Large intestine (tissue), 3 donors: ENCODE measurements at regions not wholly inside any gene's neighbourhood (a gene's known extent, or its start where the extent isn't known, plus 50 kb on each side); places are given as distances from the start of the nearest gene placed in this dataset.

ENCODE experiments used
- DNase-seq, 2 donors: peaks; one replicate each; pipeline versions ENCODE4 v3.0.0 to v3.0.0-alpha.2; 2013
- H3K27ac ChIP-seq: one replicate; pipeline ENCODE4 v1.5.1; 2013; ENCODE audit warnings: low read length
- H3K27me3 ChIP-seq: 2 replicates; pipeline ENCODE4 v1.6.1; 2013; ENCODE audit warnings: low read length; ENCODE audit not compliant: control insufficient read depth, insufficient read depth
- H3K36me3 ChIP-seq: 2 replicates; pipeline ENCODE4 v1.6.1; 2013; ENCODE audit warnings: low read length; ENCODE audit not compliant: control insufficient read depth, insufficient read depth
- H3K4me1 ChIP-seq: one replicate; pipeline ENCODE4 v1.6.1; 2013; ENCODE audit warnings: low read length; ENCODE audit not compliant: control insufficient read depth, insufficient read depth
- H3K4me3 ChIP-seq: one replicate; pipeline ENCODE4 v1.5.1; 2013; ENCODE audit warnings: low read length
- H3K9me3 ChIP-seq: one replicate; pipeline ENCODE4 v1.6.1; 2013; ENCODE audit warnings: mild to moderate bottlenecking, low read depth, low read length, moderate library complexity; ENCODE audit not compliant: control insufficient read depth
- WGBS: methylation state at CpG from one replicate; pipeline ENCODE4 v1.1.5; 2013; ENCODE audit warnings: low lambda C conversion rate; ENCODE audit not compliant: insufficient coverage; 5-methylcytosine and 5-hydroxymethylcytosine counted together

DNA sequence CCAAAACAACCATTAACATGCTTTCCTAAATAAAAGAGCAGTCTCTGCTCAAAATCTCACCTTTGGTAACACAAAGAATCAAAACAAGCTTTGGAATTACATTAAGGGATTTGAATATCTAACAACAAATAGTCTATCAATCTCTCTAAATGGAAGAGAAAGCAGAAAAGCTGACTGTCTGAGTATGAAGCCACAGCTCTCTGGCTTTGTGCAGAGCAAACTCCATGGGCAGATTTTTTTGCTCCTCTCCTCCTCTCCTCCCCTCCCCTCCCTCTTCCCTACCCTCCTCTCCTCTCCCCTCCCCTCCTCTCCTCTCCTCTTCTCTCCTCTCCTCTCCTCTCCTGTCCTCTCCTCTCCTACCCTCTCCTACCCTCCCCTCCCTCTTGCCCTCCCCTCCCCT is 329.5 kb upstream of the ETAA1 start:
- H3K9me3 ChIP-seq: no peaks in the 10 kb centered on the region
- H3K4me3 ChIP-seq: no peak overlapping the region
- no peaks in the 10 kb centered on the region for H3K4me1 ChIP-seq
- no peak for DNase-seq
- H3K27ac ChIP-seq: no peak overlapping the region
- no peaks in the 10 kb centered on the region for H3K36me3 ChIP-seq
- H3K27me3 ChIP-seq: peaks cover 13% of the 10 kb centered on the region

DNA sequence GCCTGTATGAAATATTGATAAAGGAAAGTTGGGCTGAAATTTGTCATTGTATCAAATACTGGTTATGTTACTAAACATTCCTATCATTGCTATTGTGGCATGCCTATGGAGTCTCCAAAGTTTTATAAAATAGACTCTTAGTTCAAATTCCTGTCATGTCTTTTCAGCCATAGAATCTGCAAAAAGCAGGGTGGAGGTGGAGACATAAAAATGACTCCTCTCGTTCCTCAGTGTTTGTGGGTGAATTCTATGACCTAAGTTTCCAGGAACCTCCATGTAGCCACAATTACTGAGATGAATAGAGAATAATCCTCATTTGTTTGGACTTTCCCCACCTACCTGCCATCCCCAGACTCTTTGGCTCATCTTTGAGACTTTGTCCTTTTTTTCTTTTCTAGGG is 326.3 kb upstream of the ETAA1 start:
- Histone ChIP-seq H3K36me3 (no peaks in the 10 kb centered on the region), H3K9me3 (no peaks in the 10 kb centered on the region), H3K27ac (no peak overlapping the region), H3K4me1 (no peaks in the 10 kb centered on the region), H3K4me3 (no peak overlapping the region), H3K27me3 (peaks cover 6% of the 10 kb centered on the region)
- DNase-seq: no peak
- WGBS: no CpG with 5 or more reads among the region's 1 CpG

DNA sequence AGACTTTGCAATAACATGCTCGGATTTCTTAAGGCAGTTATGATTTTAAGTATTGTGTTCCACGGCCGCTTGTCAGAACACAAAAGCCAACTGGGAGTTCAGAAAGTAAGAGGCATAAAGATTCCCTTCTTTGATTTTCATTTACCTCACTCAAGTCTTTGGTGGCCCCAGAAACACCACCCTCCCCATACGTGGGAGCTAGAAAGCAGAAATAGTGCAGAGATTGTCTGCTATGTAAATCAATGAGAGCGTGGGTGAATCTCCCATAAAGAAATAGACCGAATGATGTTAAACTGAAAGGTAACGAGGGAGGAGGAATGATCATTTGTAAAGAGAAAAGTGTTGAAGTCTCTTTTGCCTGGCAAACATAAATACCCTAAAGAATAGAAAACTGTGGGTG is 322.1 kb upstream of the ETAA1 start:
- H3K9me3 ChIP-seq: no peaks in the 10 kb centered on the region
- no peak for DNase-seq
- WGBS: 100% methylated on average over 1 of the region's 7 CpGs
- H3K4me3 ChIP-seq: no peak overlapping the region
- no peaks in the 10 kb centered on the region for H3K27me3 ChIP-seq
- H3K36me3 ChIP-seq: no peaks in the 10 kb centered on the region
- no peak overlapping the region for H3K27ac ChIP-seq
- no peaks in the 10 kb centered on the region for H3K4me1 ChIP-seq

DNA sequence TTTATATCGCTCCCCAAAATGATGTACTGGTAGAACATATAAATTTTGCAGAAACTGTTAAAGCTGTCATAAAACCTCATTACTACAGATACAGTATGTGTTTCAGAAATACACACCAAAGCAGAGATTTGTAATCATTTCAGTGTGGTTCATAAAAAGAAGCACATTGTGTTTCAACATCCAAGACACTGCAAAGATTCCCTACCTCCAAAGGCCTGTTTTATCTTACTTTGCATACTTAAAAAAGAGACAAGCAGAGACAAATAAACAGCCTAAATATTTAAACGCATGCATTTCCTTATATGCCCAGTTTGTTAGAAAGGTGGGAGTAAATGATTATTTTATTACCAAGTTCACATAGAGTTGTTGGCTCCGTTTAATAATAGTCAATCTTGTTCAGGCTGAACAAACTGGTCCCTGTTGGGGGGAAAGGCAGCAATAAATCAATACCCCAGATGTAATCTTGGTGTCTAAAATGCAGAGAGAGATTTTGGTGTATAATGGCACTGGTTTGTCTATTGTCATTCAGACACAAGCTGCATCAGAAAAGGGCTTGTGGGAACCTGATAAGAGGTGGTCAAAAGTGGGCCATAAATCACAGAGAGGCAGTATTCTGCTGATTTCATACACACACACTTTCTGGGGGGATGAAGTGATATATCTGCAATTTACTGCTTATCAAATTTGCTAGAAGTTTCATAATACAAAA is 321.4 kb upstream of the ETAA1 start:
- H3K36me3 ChIP-seq: no peaks in the 10 kb centered on the region
- H3K9me3 ChIP-seq: no peaks in the 10 kb centered on the region
- H3K4me3 ChIP-seq: no peak overlapping the region
- no peak for DNase-seq
- no peaks in the 10 kb centered on the region for H3K27me3 ChIP-seq
- H3K4me1 ChIP-seq: no peaks in the 10 kb centered on the region
- WGBS: no CpG with 5 or more reads among the region's 3 CpGs
- no peak overlapping the region for H3K27ac ChIP-seq

DNA sequence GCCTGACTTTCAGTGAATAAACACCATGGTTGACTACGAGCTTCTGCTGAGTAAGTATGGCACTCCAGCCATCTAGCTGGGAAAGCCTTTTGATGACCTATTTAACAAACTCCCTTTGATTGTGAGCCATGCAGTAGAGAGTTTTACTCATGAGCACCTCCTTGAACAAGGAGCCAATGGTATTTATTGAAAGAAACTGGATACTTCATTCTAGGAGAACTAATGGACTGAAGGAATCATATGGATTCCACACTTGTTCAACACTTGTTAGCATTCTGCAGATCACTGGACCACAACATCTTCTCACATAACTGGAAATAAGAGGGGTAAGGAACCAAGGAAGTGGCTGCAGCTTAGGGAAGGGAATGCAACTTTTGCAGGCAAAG is 320.9 kb upstream of the ETAA1 start:
- H3K27me3 ChIP-seq: no peaks in the 10 kb centered on the region
- no peak overlapping the region for H3K4me3 ChIP-seq
- H3K36me3 ChIP-seq: no peaks in the 10 kb centered on the region
- no peaks in the 10 kb centered on the region for H3K9me3 ChIP-seq
- WGBS: no CpG with 5 or more reads among the region's 1 CpG
- no peaks in the 10 kb centered on the region for H3K4me1 ChIP-seq
- no peak for DNase-seq
- no peak overlapping the region for H3K27ac ChIP-seq

DNA sequence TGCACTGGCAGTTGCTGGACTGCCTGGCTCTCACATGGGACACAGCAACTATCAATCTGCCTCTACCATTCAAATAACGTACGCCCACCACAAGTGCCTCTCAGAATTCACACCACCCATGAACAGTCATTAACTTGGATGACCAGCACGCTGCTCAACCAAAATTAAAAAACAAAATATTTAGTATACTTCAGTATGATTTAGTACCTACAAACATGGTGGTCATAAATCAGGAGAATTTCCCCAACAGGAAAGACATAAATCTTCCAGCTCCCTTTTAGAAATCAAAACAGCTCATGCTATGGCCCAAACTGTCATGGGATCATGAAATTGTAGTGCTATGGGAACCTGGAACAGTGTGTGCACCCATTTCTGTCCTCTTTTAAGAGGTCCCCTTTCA is 317.4 kb upstream of the ETAA1 start:
- H3K4me3 ChIP-seq: no peak overlapping the region
- WGBS: no CpG with 5 or more reads among the region's 3 CpGs
- H3K27me3 ChIP-seq: no peaks in the 10 kb centered on the region
- H3K4me1 ChIP-seq: no peaks in the 10 kb centered on the region
- no peak for DNase-seq
- H3K9me3 ChIP-seq: no peaks in the 10 kb centered on the region
- H3K27ac ChIP-seq: no peak overlapping the region
- H3K36me3 ChIP-seq: no peaks in the 10 kb centered on the region

DNA sequence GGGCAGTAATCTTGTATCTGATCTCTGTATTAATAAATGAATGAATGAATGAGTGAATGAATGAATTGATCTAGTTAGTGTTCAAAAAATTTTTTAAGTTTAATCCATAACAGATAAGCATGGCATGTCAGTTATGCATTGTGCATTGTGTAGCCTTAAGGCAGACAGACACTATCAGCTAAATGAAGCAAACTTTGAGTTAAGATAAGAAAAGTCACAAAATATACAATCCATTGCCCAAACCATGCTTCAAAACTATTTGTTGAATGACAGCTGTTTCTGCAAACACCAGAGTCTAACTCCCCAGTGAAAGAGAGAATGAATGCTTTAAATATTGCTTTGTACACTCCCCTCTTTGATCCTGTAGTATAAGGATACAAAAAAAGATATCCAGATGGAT is 314.3 kb upstream of the ETAA1 start:
- no peak overlapping the region for H3K27ac ChIP-seq
- H3K9me3 ChIP-seq: no peaks in the 10 kb centered on the region
- H3K36me3 ChIP-seq: no peaks in the 10 kb centered on the region
- no peak overlapping the region for H3K4me3 ChIP-seq
- H3K27me3 ChIP-seq: no peaks in the 10 kb centered on the region
- DNase-seq: no peak
- H3K4me1 ChIP-seq: no peaks in the 10 kb centered on the region

DNA sequence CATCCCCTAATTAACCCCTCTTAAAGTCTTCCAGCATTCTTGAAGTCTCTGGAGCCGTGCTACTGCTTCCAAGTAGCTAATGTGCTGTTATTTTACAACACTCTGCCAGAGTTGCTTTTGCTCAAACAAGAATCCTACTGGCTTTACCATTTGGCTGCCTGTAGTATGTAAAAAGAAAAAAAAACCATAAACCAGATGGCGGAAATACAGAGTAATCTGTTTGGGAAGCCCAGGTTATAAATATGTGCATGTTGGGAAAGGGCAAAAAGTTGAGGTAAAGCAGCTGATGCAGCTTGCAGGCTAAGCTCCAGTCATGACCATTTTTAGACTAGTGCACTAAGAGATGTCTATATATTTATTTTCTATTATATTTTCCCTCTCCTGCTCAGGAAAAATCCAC is 313.2 kb upstream of the ETAA1 start:
- Histone ChIP-seq H3K4me3 (no peak overlapping the region), H3K9me3 (no peaks in the 10 kb centered on the region), H3K27ac (no peak overlapping the region), H3K36me3 (no peaks in the 10 kb centered on the region), H3K4me1 (no peaks in the 10 kb centered on the region), H3K27me3 (no peaks in the 10 kb centered on the region)
- DNase-seq: no peak
- WGBS: no CpG with 5 or more reads among the region's 2 CpGs

DNA sequence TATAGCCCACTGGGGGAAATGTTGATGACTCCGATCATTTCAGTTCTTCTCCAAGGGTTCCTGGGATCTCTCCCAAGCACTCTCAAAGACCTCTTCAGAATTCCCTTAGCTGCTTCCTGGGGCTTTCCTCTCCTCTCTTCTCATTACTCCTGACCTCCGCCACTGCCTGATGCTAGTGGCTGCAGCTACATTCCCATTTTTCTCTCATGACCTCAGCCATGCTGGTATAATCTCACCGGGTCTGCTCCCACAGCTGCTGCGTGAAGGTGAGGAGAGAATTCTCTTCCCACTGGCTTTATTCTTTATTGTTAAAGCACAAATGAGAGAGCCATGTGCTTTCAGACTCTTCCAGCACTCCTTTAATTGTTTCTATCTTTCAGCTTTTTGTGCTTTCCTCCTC is 312.0 kb upstream of the ETAA1 start:
- no peak for DNase-seq
- Histone ChIP-seq H3K36me3 (no peaks in the 10 kb centered on the region), H3K27me3 (no peaks in the 10 kb centered on the region), H3K4me1 (no peaks in the 10 kb centered on the region), H3K4me3 (no peak overlapping the region), H3K9me3 (no peaks in the 10 kb centered on the region), H3K27ac (no peak overlapping the region)
- WGBS: 86% methylated on average over 1 of the region's 4 CpGs

DNA sequence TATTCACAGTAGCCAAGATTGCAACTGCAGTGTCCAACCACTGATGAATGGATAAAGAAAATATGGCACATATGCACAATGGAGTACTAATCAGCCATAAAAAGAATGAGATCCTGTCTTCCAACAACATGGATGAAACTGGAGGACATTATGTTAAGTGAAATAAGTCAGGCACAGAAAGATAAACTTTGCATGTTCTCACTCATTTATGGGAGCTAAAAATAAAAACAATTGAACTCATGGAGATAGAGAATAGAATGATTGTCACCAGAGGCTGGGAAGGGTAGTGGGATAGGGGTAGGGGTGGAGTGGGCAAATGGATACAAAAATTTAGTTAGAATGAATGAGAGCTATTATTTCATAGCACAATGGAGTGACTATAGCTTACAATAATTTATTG is 305.5 kb upstream of the ETAA1 start:
- H3K27me3 ChIP-seq: no peaks in the 10 kb centered on the region
- DNase-seq: no peak

DNA sequence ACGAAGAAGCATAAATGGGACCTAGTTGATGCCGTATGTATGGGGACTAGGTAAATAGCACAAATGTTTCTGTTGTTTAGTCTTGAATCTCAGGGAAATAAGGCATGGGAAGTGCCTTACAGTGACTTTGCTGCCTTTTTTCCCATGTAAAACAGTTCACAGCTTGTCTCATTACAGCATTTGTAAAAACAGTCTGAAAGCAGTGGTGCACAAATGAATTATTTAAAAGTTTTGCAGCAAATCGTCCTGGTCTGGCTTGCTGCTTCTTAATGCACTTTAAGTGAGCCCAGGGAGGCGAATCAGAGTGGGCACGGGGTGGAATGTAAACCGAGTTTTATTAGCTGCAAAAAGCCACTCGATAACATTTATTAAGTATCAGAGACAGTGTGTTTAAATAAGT is 302.0 kb upstream of the ETAA1 start:
- Histone ChIP-seq H3K4me1 (no peaks in the 10 kb centered on the region), H3K9me3 (no peaks in the 10 kb centered on the region), H3K27me3 (no peaks in the 10 kb centered on the region), H3K27ac (no peak overlapping the region), H3K4me3 (no peak overlapping the region), H3K36me3 (no peaks in the 10 kb centered on the region)
- DNase-seq: no peak
- 50% methylated on average over 1 of the region's 7 CpGs for WGBS

More for the DNA sequence above, 305.5 kb upstream of the ETAA1 start:
- no peaks in the 10 kb centered on the region for H3K4me1 ChIP-seq
- no peaks in the 10 kb centered on the region for H3K36me3 ChIP-seq
- H3K4me3 ChIP-seq: no peak overlapping the region
- no peaks in the 10 kb centered on the region for H3K9me3 ChIP-seq
- H3K27ac ChIP-seq: no peak overlapping the region
